Heart left ventricle (tissue), 16 donors: ENCODE measurements at regions not wholly inside any gene's neighbourhood (a gene's known extent, or its start where the extent isn't known, plus 50 kb on each side); places are given as distances from the start of the nearest gene placed in this dataset.
A peak's percentile ranks its signal among the peaks of the same experiment; 100 is the strongest.

ENCODE experiments used
- ATAC-seq, 4 donors: fragments of 200-7000 bp; cut with Tn5 transposase; one replicate each; pipeline ENCODE4 v1.9.1; 2020 to 2022; ENCODE audit warnings: moderate library complexity in 4 of 4, mild to moderate bottlenecking in 3 of 4, moderate number of reproducible peaks in 1 of 4
- DNase-seq, 5 donors: peaks; one replicate each; pipeline ENCODE4 v3.0.0-alpha.2; 2020
- H3K27ac ChIP-seq, 12 donors: fragments of 200-600 bp; sonication (generic) in 4 of 12; one replicate each; pipeline versions ENCODE4 v1.5.0 to v1.8.0; 2016 to 2022; ENCODE audit warnings: mild to moderate bottlenecking in 2 of 12
- H3K27me3 ChIP-seq, 9 donors: fragments of 200-600 bp; sonication (generic) in 2 of 9; one replicate each; pipeline versions ENCODE4 v1.5.1 to v1.8.0; 2016 to 2022; ENCODE audit warnings: mild to moderate bottlenecking in 3 of 9
- H3K36me3 ChIP-seq, 9 donors: fragments of 200-600 bp; sonication (generic) in 2 of 9; one replicate each; pipeline versions ENCODE4 v1.5.0 to v1.8.0; 2018 to 2022; ENCODE audit warnings: mild to moderate bottlenecking in 2 of 9
- H3K4me1 ChIP-seq, 12 donors: fragments of 200-600 bp; sonication (generic) in 4 of 12; one replicate each; pipeline versions ENCODE4 v1.5.0 to v1.8.0; 2016 to 2022; ENCODE audit warnings: mild to moderate bottlenecking in 3 of 12
- H3K4me3 ChIP-seq, 12 donors: fragments of 200-600 bp; sonication (generic) in 4 of 12; one replicate each; pipeline versions ENCODE4 v1.5.0 to v1.8.0; 2017 to 2022; ENCODE audit warnings: mild to moderate bottlenecking in 9 of 12, moderate library complexity in 4 of 12
- H3K9me3 ChIP-seq, 12 donors: fragments of 200-600 bp; sonication (generic) in 4 of 12; one replicate each; pipeline versions ENCODE4 v1.5.0 to v1.8.0; 2016 to 2022; ENCODE audit warnings: mild to moderate bottlenecking in 1 of 12
- CTCF ChIP-seq, 12 donors: fragments of 200-600 bp; sonication (generic) in 4 of 12; IDR thresholded peaks; one replicate each; pipeline versions ENCODE4 v1.5.0 to v1.8.0; 2018 to 2022; ENCODE audit warnings: antibody characterized with exemption in 12 of 12, mild to moderate bottlenecking in 5 of 12
- POLR2A ChIP-seq, 2 donors: fragments of 450-650 bp; IDR thresholded peaks; one replicate each; pipeline ENCODE4 v1.6.1; 2017; ENCODE audit warnings: antibody characterized with exemption in 2 of 2, mild to moderate bottlenecking in 2 of 2, moderate library complexity in 2 of 2
- WGBS, 4 donors: extraction: QIAGEN DNeasy Blood & Tissue Kit in 2 of 4; methylation state at CpG; one replicate each; pipeline versions ENCODE4 v1.1.5 to v1.1.7; 2013 to 2018; 5-methylcytosine and 5-hydroxymethylcytosine counted together
- intact Hi-C, 10 donors: fragments of 100-400 bp; cut with DNase I; formaldehyde crosslinking; loops; one replicate each; pipeline versions ENCODE4 v1.11.1 to v1.14.2; 2022
- donor health status: ischemic (EF 13 %, LVEDD 7.1; RV severe dilation, severe dysfunction).
- donor health status: healthy with polysubstance abuse.
- donor health status: DM: no; HTN: yes; CAD: no.
- donor health status: DM: no; HTN: no; CAD: no.
- donor health status: ischemic (EF 25% LVEDD 6.9; RV normal size, moderate dysfunction).
- donor health status: ischemic (EF 25% LVEDD 5.7; RV mildly dilated, moderate dysfunction).
- donor health status: healthy.
- donor health status: DM: yes; HTN: yes; CAD: no.
- donor health status: ischemic (EF 35%, LVEDD 5.7; RV mildly dilated, moderate dysfunction).
- donor health status: nonischemic (EF 11% LVEDD 7.7; RV severe dilation, severe dysfunction).
- donor health status: DM: yes; HTN: yes; CAD: no.
- donor health status: PGD.
- donor health status: ischemic (EF 29% LVEDD 5.4; RV normal size, mild dysfunction).
- donor health status: nonischemic (EF 23%, LVEDD 6.1; RV moderate dilation, normal function).

GRCh38 chr12:30142301-30142700, 358.6 kb upstream of the TMTC1 start:
- WGBS, 4 donors: 57 to 67% (median 59%) methylated on average over 2 of the region's 2 CpGs
- peaks cover 0 to 6% (median 0%) of the 10 kb centered on the region in 12 donors for H3K9me3 ChIP-seq
- H3K36me3 ChIP-seq: no peaks in the 10 kb centered on the region
- no peaks in the 10 kb centered on the region for H3K27me3 ChIP-seq
- no peak overlapping the region for H3K4me3 ChIP-seq
- H3K4me1 ChIP-seq: no peaks in the 10 kb centered on the region
- intact Hi-C loops: no loop called here
- DNase-seq (no peak), ATAC-seq (no peak)
- no peak overlapping the region for H3K27ac ChIP-seq
- no peak for TF ChIP-seq POLR2A (IDR thresholded peaks at IDR 0.05)
- TF ChIP-seq CTCF (IDR thresholded peaks at IDR 0.05): no peak

DNA sequence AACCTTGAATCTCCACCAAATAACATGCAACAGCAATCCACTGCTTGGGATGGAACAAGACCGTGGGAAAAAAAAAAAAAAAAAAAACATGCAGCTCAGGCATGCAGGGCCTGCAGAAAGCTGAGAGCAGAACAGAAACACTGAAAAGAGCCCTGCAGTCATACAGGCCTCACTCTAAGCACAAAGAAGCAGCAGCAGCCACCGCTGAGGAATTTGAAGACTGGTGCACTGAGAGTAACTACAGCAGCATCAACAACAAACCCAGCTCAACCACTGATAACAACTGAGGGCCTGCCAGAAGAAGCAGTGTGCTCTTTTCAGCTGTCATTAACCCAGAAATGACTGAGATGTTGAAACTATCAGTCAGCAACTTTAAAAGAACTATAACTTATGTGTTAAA, 354.7 kb upstream of the TMTC1 start:
- peaks cover 0 to 6% (median 0%) of the 10 kb centered on the region in 12 donors for H3K9me3 ChIP-seq

GRCh38 chr12:30136696-30137095, 353.0 kb upstream of the TMTC1 start:
- no peak for DNase-seq
- no peak overlapping the region for H3K27ac ChIP-seq
- intact Hi-C loops: no loop called here
- ATAC-seq: no peak
- peaks cover 0 to 6% (median 0%) of the 10 kb centered on the region in 12 donors for H3K9me3 ChIP-seq
- H3K4me1 ChIP-seq: no peaks in the 10 kb centered on the region
- WGBS, 4 donors: 58 to 65% (median 65%) methylated on average over 2 of the region's 2 CpGs
- no peak for TF ChIP-seq CTCF (IDR thresholded peaks at IDR 0.05)
- TF ChIP-seq POLR2A (IDR thresholded peaks at IDR 0.05): no peak
- no peak overlapping the region for H3K4me3 ChIP-seq
- H3K36me3 ChIP-seq: no peaks in the 10 kb centered on the region
- H3K27me3 ChIP-seq: no peaks in the 10 kb centered on the region

More for the DNA sequence above, 354.7 kb upstream of the TMTC1 start:
- no peak overlapping the region for H3K27ac ChIP-seq
- no peak for DNase-seq
- H3K27me3 ChIP-seq: no peaks in the 10 kb centered on the region
- TF ChIP-seq POLR2A (IDR thresholded peaks at IDR 0.05): no peak
- no peak for TF ChIP-seq CTCF (IDR thresholded peaks at IDR 0.05)
- intact Hi-C loops: no loop called here
- peak in 2 of 4 donors; percentile 60 to 79 for ATAC-seq
- H3K4me1 ChIP-seq: no peaks in the 10 kb centered on the region
- H3K4me3 ChIP-seq: no peak overlapping the region
- WGBS, 4 donors: 11 to 39% (median 17%) methylated on average over 2 of the region's 2 CpGs
- no peaks in the 10 kb centered on the region for H3K36me3 ChIP-seq

GRCh38 chr12:30135776-30136175, 352.0 kb upstream of the TMTC1 start:
- no peak overlapping the region for H3K4me3 ChIP-seq
- H3K27me3 ChIP-seq: no peaks in the 10 kb centered on the region
- 65 to 86% (median 74%) methylated on average over 2 of the region's 2 CpGs for WGBS, 4 donors
- H3K36me3 ChIP-seq: no peaks in the 10 kb centered on the region
- no peak overlapping the region for H3K27ac ChIP-seq
- H3K9me3 ChIP-seq: peaks cover 0 to 6% (median 0%) of the 10 kb centered on the region in 12 donors
- intact Hi-C loops: no loop called here
- no peaks in the 10 kb centered on the region for H3K4me1 ChIP-seq
- no peak for DNase-seq
- no peak for ATAC-seq
- no peak for TF ChIP-seq POLR2A (IDR thresholded peaks at IDR 0.05)

GRCh38 chr12:30134229-30134628, 350.5 kb upstream of the TMTC1 start:
- H3K27ac ChIP-seq: no peak overlapping the region
- no peaks in the 10 kb centered on the region for H3K4me1 ChIP-seq
- no peaks in the 10 kb centered on the region for H3K9me3 ChIP-seq
- 79 to 86% (median 84%) methylated on average over 8 of the region's 8 CpGs for WGBS, 4 donors
- TF ChIP-seq CTCF (IDR thresholded peaks at IDR 0.05) (no peak), POLR2A (IDR thresholded peaks at IDR 0.05) (no peak)
- no peak overlapping the region for H3K4me3 ChIP-seq
- DNase-seq (no peak), ATAC-seq (no peak)
- intact Hi-C loops: no loop called here
- no peaks in the 10 kb centered on the region for H3K27me3 ChIP-seq
- no peaks in the 10 kb centered on the region for H3K36me3 ChIP-seq
